ENCODE measurements at regions not wholly inside any gene's neighbourhood (a gene's known extent, or its start where the extent isn't known, plus 50 kb on each side); places are given as distances from the start of the nearest gene placed in this dataset.

GRCh38 chr9:82147798-82148425 lies 159.3 kb downstream of the SPATA31D1 start:
- H3K36me3 ChIP-seq (ENCODE audit: low read depth), result no peaks in the 10 kb centered on the region
- no peak for TF ChIP-seq CTCF (IDR thresholded peaks at IDR 0.05; ENCODE audit: poor library complexity, severe bottlenecking)
- ATAC-seq (ENCODE audit: low read depth), result no peak
- no peak for DNase-seq (ENCODE audit: low spot score)
- H3K4me1 ChIP-seq (ENCODE audit: insufficient read depth, poor library complexity, severe bottlenecking), result no peaks in the 10 kb centered on the region
- H3K4me3 ChIP-seq (ENCODE audit: severe bottlenecking), result no peak overlapping the region
- no peaks in the 10 kb centered on the region for H3K9me3 ChIP-seq (ENCODE audit: severe bottlenecking)
- no peak overlapping the region for H3K27ac ChIP-seq (ENCODE audit: poor library complexity, severe bottlenecking)
- H3K27me3 ChIP-seq (ENCODE audit: insufficient read depth, poor library complexity, severe bottlenecking), result no peaks in the 10 kb centered on the region

GRCh38 chr9:82148426-82148810 lies 159.8 kb downstream of the SPATA31D1 start:
- Histone ChIP-seq H3K27me3 (ENCODE audit: insufficient read depth, poor library complexity, severe bottlenecking) (no peaks in the 10 kb centered on the region), H3K9me3 (ENCODE audit: severe bottlenecking) (no peaks in the 10 kb centered on the region), H3K27ac (ENCODE audit: poor library complexity, severe bottlenecking) (no peak overlapping the region), H3K4me3 (ENCODE audit: severe bottlenecking) (no peak overlapping the region), H3K4me1 (ENCODE audit: insufficient read depth, poor library complexity, severe bottlenecking) (no peaks in the 10 kb centered on the region), H3K36me3 (ENCODE audit: low read depth) (no peaks in the 10 kb centered on the region)
- DNase-seq (ENCODE audit: low spot score), result no peak
- no peak for TF ChIP-seq CTCF (IDR thresholded peaks at IDR 0.05; ENCODE audit: poor library complexity, severe bottlenecking)
- ATAC-seq (ENCODE audit: low read depth), result no peak

GRCh38 chr9:82148901-82149461 lies 160.4 kb downstream of the SPATA31D1 start:
- no peaks in the 10 kb centered on the region for H3K4me1 ChIP-seq (ENCODE audit: insufficient read depth, poor library complexity, severe bottlenecking)
- H3K27ac ChIP-seq (ENCODE audit: poor library complexity, severe bottlenecking), result no peak overlapping the region
- H3K36me3 ChIP-seq (ENCODE audit: low read depth), result no peaks in the 10 kb centered on the region
- H3K4me3 ChIP-seq (ENCODE audit: severe bottlenecking), result no peak overlapping the region
- no peak for TF ChIP-seq CTCF (IDR thresholded peaks at IDR 0.05; ENCODE audit: poor library complexity, severe bottlenecking)
- no peaks in the 10 kb centered on the region for H3K9me3 ChIP-seq (ENCODE audit: severe bottlenecking)
- H3K27me3 ChIP-seq (ENCODE audit: insufficient read depth, poor library complexity, severe bottlenecking), result no peaks in the 10 kb centered on the region
- ATAC-seq (ENCODE audit: low read depth) (no peak), DNase-seq (ENCODE audit: low spot score) (no peak)

GRCh38 chr9:82149501-82149946 lies 161.0 kb downstream of the SPATA31D1 start:
- no peaks in the 10 kb centered on the region for H3K27me3 ChIP-seq (ENCODE audit: insufficient read depth, poor library complexity, severe bottlenecking)
- no peaks in the 10 kb centered on the region for H3K4me1 ChIP-seq (ENCODE audit: insufficient read depth, poor library complexity, severe bottlenecking)
- no peak for TF ChIP-seq CTCF (IDR thresholded peaks at IDR 0.05; ENCODE audit: poor library complexity, severe bottlenecking)
- no peaks in the 10 kb centered on the region for H3K9me3 ChIP-seq (ENCODE audit: severe bottlenecking)
- H3K27ac ChIP-seq (ENCODE audit: poor library complexity, severe bottlenecking), result no peak overlapping the region
- ATAC-seq (ENCODE audit: low read depth), result no peak
- H3K4me3 ChIP-seq (ENCODE audit: severe bottlenecking), result no peak overlapping the region
- DNase-seq (ENCODE audit: low spot score), result no peak
- H3K36me3 ChIP-seq (ENCODE audit: low read depth), result no peaks in the 10 kb centered on the region

GRCh38 chr9:82152181-82152580 lies 163.6 kb downstream of the SPATA31D1 start:
- Histone ChIP-seq H3K27ac (ENCODE audit: poor library complexity, severe bottlenecking) (no peak overlapping the region), H3K4me3 (ENCODE audit: severe bottlenecking) (no peak overlapping the region), H3K4me1 (ENCODE audit: insufficient read depth, poor library complexity, severe bottlenecking) (no peaks in the 10 kb centered on the region), H3K27me3 (ENCODE audit: insufficient read depth, poor library complexity, severe bottlenecking) (no peaks in the 10 kb centered on the region), H3K9me3 (ENCODE audit: severe bottlenecking) (no peaks in the 10 kb centered on the region), H3K36me3 (ENCODE audit: low read depth) (no peaks in the 10 kb centered on the region)
- DNase-seq (ENCODE audit: low spot score), result no peak
- ATAC-seq (ENCODE audit: low read depth), result no peak
- TF ChIP-seq CTCF (IDR thresholded peaks at IDR 0.05; ENCODE audit: poor library complexity, severe bottlenecking), result no peak

All from RWPE2 (cell line).